ENCODE measurements at regions not wholly inside any gene's neighbourhood (a gene's known extent, or its start where the extent isn't known, plus 50 kb on each side); places are given as distances from the start of the nearest gene placed in this dataset.
A peak's percentile ranks its signal among the peaks of the same experiment; 100 is the strongest.

DNA sequence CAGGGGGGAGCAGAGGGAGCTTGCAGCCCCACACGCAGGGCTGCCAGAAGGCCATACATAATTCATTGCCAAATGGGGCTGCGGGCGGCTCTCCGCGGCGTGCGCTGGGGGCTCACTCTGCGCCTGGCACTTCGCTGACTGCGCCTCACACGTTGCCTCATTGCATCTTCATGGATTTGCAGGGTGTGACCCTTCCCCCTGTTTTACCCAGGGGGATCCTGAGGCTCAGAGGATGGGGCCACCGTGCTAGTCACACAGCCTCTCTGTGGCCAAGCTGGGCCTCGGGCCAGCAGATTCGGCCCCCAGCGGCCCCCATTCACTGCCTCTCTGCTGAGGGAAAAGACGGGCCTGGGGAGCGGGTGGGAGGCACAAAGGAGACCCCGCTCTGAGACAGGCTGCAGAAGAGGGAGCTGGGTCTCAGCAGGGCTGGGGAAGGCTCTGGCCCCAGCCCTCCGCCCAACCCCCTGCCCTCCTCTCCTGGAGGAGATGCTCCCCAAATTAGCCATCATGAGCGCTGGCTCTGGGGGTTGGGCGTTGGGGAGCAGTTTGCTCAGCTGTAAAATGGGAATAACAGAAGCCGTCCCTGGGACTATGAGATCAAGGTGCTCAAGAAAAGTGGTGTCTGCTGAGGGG is 115.5 kb downstream of the C9orf50 start:
- no peak for DNase-seq (ENCODE audit: low read depth)

DNA sequence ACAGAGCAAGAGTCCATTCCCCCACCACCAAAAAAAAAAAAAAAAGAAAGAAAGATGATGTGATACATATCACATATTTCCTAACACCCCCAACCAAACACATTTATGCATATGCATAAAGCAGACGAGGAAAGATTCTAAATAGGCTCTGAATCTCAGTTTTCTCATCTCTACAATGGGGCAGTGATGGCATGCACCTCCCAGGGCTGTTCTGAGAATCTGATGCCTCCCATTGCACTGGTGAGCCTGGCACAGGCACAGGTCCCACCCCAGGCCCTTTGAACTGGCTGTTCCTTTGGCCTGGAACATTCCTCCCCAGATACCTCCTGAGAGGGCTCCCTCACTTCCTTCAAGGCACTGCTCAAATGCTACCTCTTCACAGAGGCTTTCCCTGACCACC is 116.5 kb downstream of the C9orf50 start:
- DNase-seq (ENCODE audit: low read depth) = no peak

DNA sequence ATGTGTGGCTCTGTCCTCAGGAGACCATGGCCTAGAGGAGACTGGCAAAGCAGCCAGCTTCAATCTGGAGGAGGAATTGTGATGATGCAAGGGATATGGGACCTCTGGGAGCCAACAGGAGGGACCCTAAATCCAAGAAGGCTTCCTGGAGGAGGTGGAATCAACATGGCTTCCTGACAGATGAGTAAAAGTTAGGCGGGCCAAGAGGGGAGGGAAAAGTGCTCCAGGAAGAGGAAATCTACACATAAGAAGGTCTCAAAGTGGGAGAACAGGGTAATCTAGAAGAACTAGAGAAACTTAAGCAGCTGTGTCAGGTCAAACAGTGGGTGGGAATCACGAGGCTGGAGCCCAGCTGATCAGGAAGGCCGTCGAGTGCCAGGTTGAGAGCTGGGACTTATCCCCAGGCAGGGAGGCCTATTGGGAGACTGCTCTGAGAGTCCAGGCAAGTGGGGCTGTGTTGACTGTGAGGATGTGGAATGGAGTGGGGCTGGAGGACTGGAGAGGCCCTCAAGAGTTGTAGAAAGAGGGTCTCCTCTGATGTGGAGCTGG is 119.1 kb downstream of the C9orf50 start:
- no peak for DNase-seq (ENCODE audit: low read depth)

DNA sequence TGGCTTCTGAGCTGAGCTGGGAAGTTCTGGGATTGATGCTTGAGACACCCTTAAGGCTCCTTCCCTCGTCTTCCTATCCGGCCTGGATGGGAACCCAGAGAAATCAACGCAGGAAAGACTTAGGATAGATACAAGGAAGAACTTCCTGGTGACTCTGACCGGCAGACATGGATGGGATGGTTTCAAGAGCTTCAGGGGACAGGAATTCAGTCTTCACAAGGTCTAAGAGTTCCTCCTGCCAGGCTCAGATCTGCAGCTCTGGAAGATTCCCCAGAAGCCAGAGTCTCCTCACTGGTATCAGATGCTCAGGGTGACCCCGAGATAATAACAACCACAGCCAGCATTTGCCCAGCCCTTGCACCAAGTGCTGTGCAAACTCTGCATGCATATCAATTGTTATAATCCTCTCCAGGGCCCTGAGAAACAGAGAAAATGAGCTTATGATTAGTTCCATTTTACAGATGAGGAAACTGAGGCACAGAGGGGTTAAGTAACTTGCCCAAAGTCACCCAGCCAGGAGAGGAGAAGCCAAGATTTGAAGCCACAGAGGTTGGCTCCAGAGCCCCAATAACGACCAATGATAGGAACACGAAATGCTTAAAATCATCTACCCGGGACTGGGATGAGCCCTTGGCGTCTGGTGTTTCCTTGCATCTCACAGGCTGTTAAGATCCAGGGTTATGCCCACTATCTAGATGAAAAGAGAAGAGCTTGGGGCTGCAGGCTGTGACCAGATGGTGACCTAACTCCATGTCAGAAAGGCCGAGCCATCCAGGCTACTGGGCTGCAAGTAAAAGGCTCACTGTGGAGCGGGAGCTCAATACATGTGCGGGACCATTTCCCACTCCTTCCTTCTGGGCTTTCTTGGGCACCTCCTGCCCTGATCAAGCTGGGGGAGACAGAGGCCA is 119.8 kb downstream of the C9orf50 start:
- DNase-seq (ENCODE audit: low read depth) = no peak

DNA sequence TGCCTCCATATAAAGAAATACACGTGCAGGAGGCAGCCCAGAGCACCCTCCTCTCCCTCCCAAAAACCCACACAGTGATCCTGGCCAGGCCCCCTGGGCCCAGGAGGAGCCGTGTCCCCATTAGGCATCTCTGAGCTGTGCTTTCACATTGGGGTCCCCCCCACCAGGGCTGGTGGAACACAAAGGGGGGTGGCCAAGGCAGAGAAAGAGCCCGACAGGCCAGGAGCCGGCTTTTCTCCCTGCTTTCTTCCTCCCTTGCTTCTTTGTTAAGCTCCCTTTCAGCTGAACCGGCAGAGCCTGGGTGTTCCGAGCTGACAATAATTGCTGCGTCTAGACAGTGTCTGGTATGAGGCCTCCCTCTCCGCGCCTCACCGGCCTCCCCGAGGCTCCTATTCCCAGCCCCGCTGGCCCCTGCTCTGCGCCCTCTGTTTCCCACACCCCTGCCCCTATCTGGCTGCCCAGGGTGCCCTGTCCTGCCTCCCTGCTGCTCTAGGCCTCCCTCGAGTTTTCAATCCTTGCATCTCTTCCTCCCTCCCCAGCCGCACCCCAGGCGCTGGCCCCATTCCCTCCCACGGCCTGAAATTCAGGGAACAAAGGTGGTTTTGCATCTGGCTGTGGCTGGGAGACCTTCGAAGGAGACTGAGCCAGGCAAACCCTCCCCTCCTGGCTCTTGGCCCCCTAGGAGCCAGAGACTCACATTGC is 120.6 kb downstream of the C9orf50 start:
- no peak for DNase-seq (ENCODE audit: low read depth)

DNA sequence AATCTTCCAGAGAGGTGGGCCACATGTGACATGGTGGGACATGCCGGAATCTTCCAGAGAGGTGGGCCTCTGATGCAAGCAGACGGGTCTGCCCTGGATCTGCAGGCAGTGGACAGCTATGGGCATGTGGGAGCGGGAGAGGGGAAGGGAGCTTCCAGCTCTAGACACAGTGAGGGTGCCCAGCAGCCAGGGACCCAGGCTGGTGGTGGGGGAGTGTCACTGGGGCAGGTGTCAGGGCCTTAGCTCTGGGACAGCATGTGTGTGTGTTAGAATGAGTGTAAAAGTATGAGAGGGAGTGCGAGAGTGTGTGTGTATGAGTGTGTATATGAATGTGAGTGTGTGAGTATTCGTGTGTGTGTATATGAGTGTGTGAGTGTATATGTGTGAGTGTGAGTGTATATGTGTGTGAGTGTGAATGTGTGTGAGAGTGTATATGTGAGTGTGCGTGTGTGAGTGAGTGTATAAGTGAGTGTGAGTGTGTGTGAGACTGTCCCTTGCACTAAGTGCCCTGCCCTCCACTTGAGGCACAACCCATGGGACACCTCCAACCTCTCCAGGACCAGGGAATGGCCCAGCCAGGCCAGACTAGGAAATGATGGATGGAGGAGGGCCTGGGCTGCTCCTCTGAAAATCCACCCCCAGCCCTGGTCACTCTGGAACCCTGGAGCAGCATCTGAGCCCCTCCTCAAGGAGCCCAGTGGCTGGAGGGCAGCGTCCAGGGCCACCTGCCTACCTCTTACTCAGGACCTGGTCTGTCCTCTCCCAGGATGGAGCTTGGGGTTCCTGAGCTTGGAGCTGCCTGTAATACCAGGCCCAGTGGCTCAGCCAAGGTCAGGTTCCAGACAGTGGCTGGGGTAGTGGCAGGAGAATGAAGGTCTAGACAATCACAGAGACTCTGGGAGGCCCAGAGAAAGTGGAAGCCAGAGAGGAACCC is 122.2 kb downstream of the C9orf50 start:
- no peak for DNase-seq (ENCODE audit: low read depth)

DNA sequence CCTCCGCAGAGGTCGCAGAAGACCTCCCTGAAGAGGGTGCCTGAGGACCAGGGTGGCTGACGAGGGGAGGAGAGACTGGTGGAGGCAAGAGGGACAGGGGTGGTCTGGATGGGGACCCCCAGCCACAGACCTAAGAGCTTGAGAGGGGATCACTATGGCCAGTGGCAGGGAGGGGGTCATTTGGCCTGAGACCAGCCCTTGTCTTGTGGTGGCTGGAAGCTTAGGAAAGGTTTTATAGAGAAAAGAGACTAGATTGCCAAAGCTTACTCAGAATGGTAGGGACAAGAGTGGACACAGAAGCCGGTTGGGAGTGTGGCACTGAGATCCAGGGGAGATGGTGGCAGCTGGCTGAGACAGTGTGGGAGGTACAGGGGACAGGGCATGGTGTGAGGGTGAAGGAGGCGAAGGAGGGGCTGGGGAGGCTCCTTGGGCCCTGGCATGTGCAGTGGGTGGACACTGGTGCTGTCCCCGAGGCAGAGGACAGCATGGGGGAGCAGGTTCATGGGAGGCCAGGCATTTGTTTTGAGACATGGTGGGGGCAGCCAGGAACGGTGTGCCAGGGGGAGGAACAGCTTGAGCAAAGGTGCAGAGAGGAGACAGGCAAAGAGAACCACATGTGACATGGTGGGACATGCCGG is 123.0 kb downstream of the C9orf50 start:
- no peak for DNase-seq (ENCODE audit: low read depth)

DNA sequence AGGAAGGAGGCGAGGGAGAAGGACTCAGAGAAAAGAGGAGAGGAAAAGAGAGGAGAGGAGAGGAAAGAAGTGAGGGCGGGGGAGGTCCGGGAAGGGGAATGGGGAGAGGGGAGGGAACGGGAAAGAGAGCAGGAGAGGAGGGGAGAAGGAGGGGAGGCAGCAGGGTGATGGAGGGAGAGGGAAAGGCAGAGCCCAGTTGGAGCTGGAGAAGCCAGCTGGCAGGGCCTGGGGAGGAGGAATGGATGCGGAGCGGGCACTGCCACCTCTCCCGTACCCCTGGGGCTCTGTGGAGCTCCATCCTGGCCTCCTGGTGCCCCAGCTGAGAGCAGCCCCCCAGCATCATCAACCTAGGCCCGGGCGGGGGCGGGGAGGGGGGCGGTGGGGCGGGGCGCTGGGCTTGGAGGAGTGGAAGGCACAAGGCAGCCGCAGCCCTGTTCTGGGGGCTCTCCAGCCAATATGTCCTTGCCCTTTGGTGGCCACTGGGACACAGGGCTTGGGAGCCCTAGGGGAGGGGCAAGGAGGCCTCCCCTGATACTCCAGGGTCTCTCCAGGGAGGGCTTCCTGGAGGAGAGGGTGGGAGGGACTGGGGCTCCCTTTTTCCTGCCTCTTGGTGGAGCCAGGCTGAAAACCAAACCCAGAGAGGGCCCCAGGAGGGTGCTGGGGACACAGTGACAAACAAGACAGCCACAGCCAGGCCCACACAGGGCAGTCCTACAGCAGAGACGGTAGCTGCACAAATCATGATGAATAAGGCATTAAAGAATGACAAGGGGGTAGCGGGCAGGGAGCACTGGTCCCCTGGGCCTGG is 123.7 kb downstream of the C9orf50 start:
- DNase-seq (ENCODE audit: low read depth) = no peak

DNA sequence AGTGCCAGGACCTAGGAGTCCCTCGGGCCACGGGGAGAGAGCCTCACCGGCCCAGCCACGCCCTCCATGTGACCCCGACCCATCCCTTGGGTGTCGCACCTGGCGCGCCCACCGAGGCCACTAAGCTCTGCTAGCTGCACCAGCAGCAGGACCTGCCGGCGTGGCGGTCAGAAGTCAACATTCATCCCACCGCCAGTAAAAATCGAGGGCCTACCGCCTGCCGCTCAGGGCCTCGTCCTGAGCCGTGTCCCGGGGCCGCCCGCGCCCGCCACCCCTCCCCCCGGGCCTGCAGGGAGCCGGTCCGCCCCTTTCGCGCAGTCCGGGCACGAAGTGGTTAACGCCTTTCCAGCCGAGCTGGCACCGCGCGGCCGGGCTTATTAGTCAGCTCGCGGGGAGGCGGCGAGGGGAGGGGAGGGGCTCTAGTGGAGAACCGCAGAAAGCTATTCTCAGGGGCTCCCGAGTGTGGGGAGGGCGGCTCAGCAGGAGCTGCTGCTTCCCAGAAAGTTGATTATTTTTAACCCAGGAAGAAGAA is 124.4 kb downstream of the C9orf50 start:
- DNase-seq (ENCODE audit: low read depth) = peak; percentile 80

DNA sequence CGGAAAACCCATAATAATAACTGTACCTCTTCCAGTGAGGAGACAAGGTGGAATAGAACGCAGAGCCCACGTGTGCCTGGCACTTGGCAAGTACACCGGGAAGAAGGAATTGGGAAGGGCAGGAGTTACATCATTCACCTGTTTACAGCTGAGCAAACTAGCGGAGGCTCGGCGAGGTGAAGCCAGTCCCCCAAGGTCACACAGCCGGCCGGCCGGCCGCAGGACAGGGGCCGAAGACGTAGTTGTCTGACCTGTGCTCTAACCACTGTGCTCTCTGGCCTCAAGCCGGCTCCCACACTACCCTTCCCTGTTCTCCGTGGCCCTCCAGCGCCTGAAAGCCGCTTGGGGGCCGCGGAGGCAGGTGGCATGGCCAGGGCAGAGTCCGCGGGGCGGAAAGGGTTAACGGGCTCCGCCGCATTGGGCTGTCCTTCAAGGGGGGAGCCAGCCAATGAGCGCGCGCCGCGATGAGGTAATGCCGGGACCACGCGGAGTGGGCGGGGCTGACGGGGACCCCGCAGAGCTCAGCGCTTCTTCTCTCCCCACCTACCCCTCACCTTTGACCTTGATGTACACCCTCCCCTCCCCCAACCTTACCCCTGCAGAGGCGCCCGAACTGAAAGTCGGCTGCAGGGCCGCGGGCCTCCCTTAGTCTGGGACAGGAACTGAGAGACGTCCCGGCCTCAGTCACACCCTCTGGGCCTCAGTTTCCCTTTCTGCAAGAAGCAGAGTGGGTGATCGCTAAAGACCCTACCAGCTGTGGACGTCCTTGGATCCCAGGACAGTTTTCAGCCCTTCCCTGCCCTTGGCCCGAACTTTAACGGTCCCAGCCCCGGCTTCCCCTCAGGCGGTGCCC is 125.1 kb downstream of the C9orf50 start:
- DNase-seq (ENCODE audit: low read depth) = peak; percentile 77

DNA sequence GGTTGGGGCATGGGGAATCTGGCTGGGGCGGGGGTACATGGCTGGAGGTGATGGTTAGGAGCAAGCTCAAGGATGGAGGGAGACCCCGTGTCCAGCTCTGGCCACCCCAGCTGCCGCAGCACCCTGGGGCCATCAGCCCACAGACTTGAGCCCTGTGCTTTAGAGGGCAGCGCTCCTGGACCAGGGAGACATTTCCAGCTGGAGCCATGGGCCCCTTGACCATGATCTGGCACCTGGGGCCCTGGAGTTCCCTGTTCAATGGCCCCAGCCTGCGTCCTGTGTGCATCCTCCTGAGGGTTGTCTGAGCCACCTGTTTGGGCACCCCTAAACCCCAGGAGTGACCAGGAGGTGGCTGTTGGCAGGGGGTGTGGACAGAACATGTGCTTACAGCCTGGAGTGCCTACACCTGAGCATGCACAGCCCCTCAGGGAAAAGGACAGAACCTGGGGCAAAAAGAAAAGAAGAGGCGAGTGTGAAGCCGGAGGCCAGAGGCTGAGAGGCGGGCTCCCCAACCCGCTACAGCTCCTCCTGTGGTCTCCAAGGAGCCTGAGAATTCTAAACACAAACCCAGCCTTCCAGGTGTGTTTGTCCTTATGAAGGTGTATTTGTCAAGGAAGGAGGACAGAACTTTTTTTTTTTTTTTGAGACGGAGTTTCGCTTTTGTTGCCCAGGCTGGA is 126.7 kb downstream of the C9orf50 start:
- DNase-seq (ENCODE audit: low read depth) = no peak

DNA sequence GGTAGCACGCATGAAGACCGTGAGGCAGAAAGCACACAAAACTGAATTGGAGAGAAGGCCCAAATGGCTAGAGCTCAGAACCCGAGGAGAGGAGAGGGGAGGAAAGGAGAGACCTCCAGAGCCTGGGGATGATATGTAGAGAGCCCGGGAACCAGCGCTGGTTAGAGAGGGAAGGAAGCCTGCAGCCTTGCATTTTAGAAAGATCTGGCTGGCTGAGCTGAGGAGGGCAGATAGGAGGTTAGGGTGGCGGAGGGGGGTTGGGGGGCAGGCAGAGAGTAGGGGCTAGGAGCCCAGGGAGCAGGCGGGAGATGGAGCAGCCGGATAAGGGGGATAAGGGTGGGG is 127.2 kb downstream of the C9orf50 start:
- DNase-seq (ENCODE audit: low read depth) = no peak

DNA sequence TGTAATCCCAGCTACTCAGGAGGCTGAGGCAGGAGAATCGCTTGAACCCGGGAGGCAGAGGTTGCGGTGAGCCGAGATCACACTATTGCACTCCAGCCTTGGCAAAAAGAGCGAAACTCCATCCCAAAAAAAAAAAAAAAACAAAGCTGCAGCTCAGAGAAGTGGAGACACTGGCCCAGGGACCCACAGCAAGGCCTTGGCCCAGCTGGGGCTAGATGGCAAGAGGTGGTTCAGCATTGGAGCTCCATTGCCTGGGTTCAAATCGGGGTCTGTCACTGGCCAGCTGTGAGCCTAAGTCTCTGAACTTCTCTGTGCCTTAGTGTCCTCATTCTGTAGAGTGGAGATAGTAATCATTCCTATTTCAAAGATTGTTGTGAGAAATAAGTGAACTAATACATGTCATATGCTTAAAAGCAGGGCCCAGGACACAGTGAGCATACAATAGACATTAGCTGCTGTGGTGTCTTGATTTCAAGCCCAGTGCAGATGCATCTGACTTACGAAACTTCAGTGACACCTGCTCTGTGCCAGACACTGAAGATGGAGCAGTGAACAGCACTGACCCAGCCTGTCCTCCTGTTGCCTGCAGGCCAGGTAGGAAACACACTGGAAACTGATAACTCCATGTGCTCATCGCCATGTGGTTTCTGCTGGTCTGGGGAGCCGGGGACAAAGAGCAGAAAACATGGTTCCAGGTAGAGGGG is 127.7 kb downstream of the C9orf50 start:
- DNase-seq (ENCODE audit: low read depth) = no peak

DNA sequence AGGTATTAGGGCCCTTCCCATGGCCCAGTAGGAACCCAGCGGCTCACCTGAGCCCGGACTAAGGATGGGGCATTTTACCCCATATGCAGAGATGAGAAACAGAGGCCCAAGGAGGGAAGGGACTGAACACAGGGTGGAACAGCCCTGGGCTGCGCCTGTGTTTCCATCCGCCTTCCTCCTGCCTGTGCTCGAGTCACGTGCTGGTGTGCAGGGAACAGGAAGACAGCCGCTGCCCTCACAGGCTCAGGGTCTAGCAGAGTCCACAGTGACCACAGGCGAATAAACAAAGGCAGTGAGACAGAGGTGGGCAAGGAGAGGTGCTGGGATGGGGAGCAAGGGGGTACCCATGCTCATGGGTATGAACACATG is 129.4 kb downstream of the C9orf50 start:
- DNase-seq (ENCODE audit: low read depth) = no peak

DNA sequence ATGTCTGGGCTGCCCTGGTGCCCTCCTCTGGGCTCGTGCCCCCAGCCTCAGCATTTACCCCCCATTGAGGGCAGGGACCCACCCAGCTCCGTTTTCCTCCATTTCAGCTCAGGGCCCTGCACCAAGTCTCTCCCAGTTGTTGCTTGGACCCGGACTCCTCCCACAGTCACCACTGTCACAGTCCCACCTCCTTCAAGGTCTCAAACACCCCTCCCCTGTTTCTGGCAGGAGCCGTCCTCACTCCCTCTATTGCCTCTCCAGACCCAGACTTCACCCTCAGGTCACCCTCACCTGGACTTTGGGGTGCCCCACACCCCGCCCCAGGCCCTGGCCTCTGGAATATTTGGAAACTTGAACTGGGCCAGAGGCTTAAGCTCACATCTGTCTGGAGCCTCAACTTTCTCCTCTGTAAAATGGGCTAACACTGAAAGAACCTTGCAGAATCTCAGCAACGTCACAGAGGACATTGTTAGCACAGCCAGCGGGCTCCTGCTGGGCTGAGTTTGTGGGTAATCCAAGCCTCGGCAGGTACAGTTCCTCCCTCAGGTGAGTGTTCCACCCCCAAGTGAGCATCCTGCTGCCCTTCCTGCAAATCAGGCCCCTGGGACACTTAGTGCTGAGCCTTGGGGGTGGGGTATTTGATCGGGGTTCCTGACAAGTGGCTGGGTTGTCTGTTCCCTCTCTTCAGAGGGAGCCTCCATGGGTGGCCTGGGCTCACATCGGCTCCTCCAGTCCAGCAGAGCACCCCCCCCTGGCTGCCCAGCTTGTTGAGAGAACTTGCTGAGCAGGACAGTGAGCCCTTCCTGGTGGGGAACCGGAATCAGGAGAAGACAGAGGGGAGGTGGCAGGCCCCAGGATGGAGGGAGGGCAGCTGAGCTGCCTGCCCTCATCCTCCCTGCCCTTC is 130.1 kb downstream of the C9orf50 start:
- no peak for DNase-seq (ENCODE audit: low read depth)

DNA sequence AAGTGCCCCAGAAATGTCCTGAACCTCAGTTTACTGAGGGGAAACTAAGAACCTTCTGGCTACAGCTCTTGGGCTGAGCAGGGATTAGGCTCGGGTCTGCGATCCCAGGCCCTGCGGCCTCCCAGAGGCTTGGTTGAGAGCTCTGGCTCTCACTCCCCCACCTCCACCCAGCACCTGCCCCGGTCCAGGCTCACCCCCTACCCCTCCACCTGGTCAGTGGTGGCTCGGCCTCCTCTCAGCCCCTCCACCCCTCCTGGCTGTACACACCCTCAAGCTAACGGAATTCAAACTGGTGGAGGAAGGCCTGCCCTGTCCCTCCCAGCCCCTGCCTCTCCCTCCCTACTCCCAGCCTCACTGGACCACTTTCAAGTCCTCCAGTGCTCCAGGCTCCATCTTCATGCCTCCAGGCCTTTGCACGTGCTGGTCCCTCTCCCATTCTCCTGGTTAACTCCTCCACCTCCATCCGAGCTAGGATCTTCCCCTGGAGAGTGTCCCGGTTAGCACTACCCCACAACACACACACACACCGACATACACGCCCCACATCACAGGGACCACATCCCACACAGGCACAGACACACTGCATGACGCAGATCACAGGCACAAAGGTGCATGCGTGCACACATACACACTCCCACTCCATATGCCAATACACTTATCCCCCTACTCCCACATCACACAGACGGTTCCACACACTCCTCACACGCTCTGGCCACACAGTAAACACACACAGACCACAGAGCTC is 130.9 kb downstream of the C9orf50 start:
- peak; percentile 52 for DNase-seq (ENCODE audit: low read depth)

All from activated T-helper 9 cell treated with anti-CD3 and anti-CD28 coated beads, Interleukin-2, amount 50 U/mL, for 16 hours (primary cell).